Keratinocyte (primary cell): ENCODE measurements at regions not wholly inside any gene's neighbourhood (a gene's known extent, or its start where the extent isn't known, plus 50 kb on each side); places are given as distances from the start of the nearest gene placed in this dataset.

Experiments used
- DNase-seq: peaks from one replicate; pipeline ENCODE4 v3.0.0-alpha.2; 2011; ENCODE audit warnings: low read depth, missing footprints, low spot score
- FAIRE-seq: peaks from 2 replicates; lab custom pipeline; 2011; peaks lifted over from hg19 to GRCh38; lab: Jason Lieb, UNC
- H2AFZ ChIP-seq: 2 replicates; pipeline ENCODE4 v1.6.0; 2012; ENCODE audit warnings: low read length, control low read depth, inconsistent platforms; ENCODE audit not compliant: control insufficient read depth
- H3K27ac ChIP-seq: 2 replicates; pipeline ENCODE4 v1.5.1; 2011; ENCODE audit warnings: low read length; ENCODE audit not compliant: control insufficient read depth, insufficient read depth
- H3K27me3 ChIP-seq: 3 replicates; pipeline ENCODE4 v1.6.0; 2011; ENCODE audit warnings: low read length; ENCODE audit not compliant: control insufficient read depth, insufficient read depth; ENCODE audit errors: extremely low read depth
- H3K36me3 ChIP-seq, 2 experiments: 2 replicates in 1 of 2; 3 replicates in 1 of 2; pipeline ENCODE4 v1.5.1; 2011; ENCODE audit warnings: low read length in 2 of 2, mild to moderate bottlenecking in 1 of 2; ENCODE audit not compliant: control insufficient read depth in 2 of 2, insufficient read depth in 2 of 2; ENCODE audit errors: extremely low read depth in 1 of 2
- H3K4me1 ChIP-seq: 3 replicates; pipeline ENCODE4 v1.5.1; 2011; ENCODE audit warnings: low read length; ENCODE audit not compliant: control insufficient read depth, insufficient read depth; ENCODE audit errors: extremely low read depth
- H3K4me2 ChIP-seq: 3 replicates; pipeline ENCODE4 v1.6.0; 2011; ENCODE audit warnings: low read depth, low read length; ENCODE audit not compliant: control insufficient read depth, insufficient read depth; ENCODE audit errors: extremely low read depth
- H3K4me3 ChIP-seq, 3 experiments: fragments of 200-600 bp in 1 of 3; sonication (generic) in 1 of 3; 2 replicates in 2 of 3; 3 replicates in 1 of 3; pipeline ENCODE4 v1.5.1; 2011 to 2016; ENCODE audit warnings: low read length in 3 of 3, mild to moderate bottlenecking in 3 of 3, control low read depth in 2 of 3, inconsistent platforms in 1 of 3, low read depth in 1 of 3, mixed read lengths in 1 of 3, mixed run types in 1 of 3, moderate library complexity in 1 of 3; ENCODE audit not compliant: control insufficient read depth in 2 of 3, insufficient read depth in 2 of 3; ENCODE audit errors: extremely low read depth in 1 of 3
- H3K79me2 ChIP-seq: 2 replicates; pipeline ENCODE4 v1.6.0; 2012; ENCODE audit warnings: low read length; ENCODE audit not compliant: control insufficient read depth, insufficient read depth
- H3K9ac ChIP-seq: 3 replicates; pipeline ENCODE4 v1.6.0; 2011; ENCODE audit warnings: low read length; ENCODE audit not compliant: control insufficient read depth, insufficient read depth; ENCODE audit errors: extremely low read depth
- H3K9me1 ChIP-seq: 3 replicates; pipeline ENCODE4 v1.6.0; 2011; ENCODE audit warnings: low read length; ENCODE audit not compliant: control insufficient read depth, insufficient read depth; ENCODE audit errors: extremely low read depth
- H3K9me3 ChIP-seq: 2 replicates; pipeline ENCODE4 v1.5.1; 2012; ENCODE audit warnings: low read depth, low read length; ENCODE audit not compliant: control insufficient read depth
- H4K20me1 ChIP-seq: 3 replicates; pipeline ENCODE4 v1.6.0; 2011; ENCODE audit warnings: low read length; ENCODE audit not compliant: control insufficient read depth, insufficient read depth; ENCODE audit errors: extremely low read depth
- CTCF ChIP-seq, 3 experiments: IDR thresholded peaks in 1 of 3; conservative IDR thresholded peaks in 1 of 3; optimal IDR thresholded peaks in 1 of 3; 2 replicates in 2 of 3; 3 replicates in 1 of 3; pipeline versions ENCODE3 to v1.5.1; 2011; ENCODE audit warnings: low read length in 3 of 3, mild to moderate bottlenecking in 3 of 3, moderate library complexity in 2 of 3, control low read depth in 1 of 3, inconsistent platforms in 1 of 3; ENCODE audit not compliant: insufficient read depth in 2 of 3; ENCODE audit errors: extremely low read depth in 1 of 3
- EZH2 ChIP-seq: IDR thresholded peaks from one replicate; pipeline ENCODE4 v1.6.1; 2012; ENCODE audit warnings: inconsistent platforms, mild to moderate bottlenecking, low read length, moderate library complexity
- dilution Hi-C: fragments of 300-500 bp; cut with MboI; formaldehyde crosslinking; loops from one replicate; pipeline ENCODE4 v1.7.0; 2020; ENCODE audit warnings: low sequenced_read_pairs; ENCODE audit not compliant: extremely low pct_ligation_motif_present

DNA sequence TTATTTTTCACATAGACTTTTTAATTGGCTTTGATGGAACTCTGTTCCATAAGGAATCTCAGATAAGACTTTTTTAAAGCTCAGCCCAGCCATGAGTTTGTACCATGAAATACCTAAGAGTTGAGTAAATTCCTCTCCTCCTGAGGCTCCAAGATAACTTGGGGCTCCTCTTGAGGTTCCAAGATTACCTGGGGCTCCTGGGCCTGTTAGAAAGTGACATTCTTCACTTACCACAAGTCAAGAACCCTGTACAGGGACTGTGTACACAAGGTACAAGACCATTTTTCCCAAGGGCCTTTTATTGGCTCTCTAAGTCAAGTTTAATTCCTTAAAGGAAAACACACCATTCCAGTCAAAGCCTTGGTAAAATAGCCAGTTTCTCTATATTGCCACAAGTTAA lies 111.3 kb upstream of the PRR20G start:
- Histone ChIP-seq H3K4me1 (no peaks in the 10 kb centered on the region), H3K27ac (no peak overlapping the region), H3K9ac (no peak overlapping the region), H3K79me2 (no peaks in the 10 kb centered on the region), H3K9me1 (no peaks in the 10 kb centered on the region), H3K27me3 (peaks cover 5% of the 10 kb centered on the region), H4K20me1 (no peaks in the 10 kb centered on the region), H3K36me3 (no peaks in the 10 kb centered on the region), H3K4me3 (no peak overlapping the region), H3K9me3 (no peaks in the 10 kb centered on the region), H3K4me2 (no peak overlapping the region), H2AFZ (no peak overlapping the region)
- dilution Hi-C loops, result no loop called here
- FAIRE-seq (no peak), DNase-seq (no peak)
- TF ChIP-seq EZH2, result no peak
- no peak for TF ChIP-seq CTCF (optimal IDR thresholded peaks at IDR 0.05 in 1 of 3, IDR thresholded peaks at IDR 0.05 in 1 of 3, conservative IDR thresholded peaks at IDR 0.05 in 1 of 3; ENCODE audit: extremely low read depth in 1 of 3, insufficient read depth in 2 of 3, low read length in 3 of 3)

DNA sequence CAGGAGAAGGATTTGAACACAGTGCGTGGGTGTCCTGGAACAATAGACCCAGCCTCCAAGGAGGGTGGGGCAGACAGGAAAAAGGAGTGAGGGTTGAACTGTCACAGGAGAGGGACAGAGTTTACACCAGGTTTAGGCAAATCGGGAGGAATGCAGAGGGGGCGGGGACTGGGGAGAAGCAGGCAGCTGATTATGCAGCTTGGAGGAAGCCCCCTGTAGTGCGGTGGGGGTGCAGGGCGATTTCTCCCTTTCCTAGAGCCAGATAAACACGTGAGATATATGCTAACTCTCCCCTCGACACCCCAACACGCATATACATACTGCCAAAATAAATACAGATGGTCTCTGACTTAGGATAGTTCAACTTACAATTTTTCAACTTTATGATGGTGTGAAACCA lies 108.6 kb upstream of the PRR20G start:
- no peak overlapping the region for H3K9ac ChIP-seq
- H3K4me1 ChIP-seq, result no peaks in the 10 kb centered on the region
- H3K9me1 ChIP-seq, result no peaks in the 10 kb centered on the region
- peaks cover 19% of the 10 kb centered on the region for H3K27me3 ChIP-seq
- no peak overlapping the region for H3K4me3 ChIP-seq
- no peaks in the 10 kb centered on the region for H3K36me3 ChIP-seq
- dilution Hi-C loops, result no loop called here
- TF ChIP-seq EZH2 (no peak), CTCF (optimal IDR thresholded peaks at IDR 0.05 in 1 of 3, IDR thresholded peaks at IDR 0.05 in 1 of 3, conservative IDR thresholded peaks at IDR 0.05 in 1 of 3; ENCODE audit: extremely low read depth in 1 of 3, insufficient read depth in 2 of 3, low read length in 3 of 3) (no peak)
- H4K20me1 ChIP-seq, result no peaks in the 10 kb centered on the region
- no peaks in the 10 kb centered on the region for H3K9me3 ChIP-seq
- H3K79me2 ChIP-seq, result no peaks in the 10 kb centered on the region
- H3K27ac ChIP-seq, result no peak overlapping the region
- FAIRE-seq, result no peak
- H2AFZ ChIP-seq, result no peak overlapping the region
- no peak overlapping the region for H3K4me2 ChIP-seq
- DNase-seq, result no peak
